ENCODE measurements at regions not wholly inside any gene's neighbourhood (a gene's known extent, or its start where the extent isn't known, plus 50 kb on each side); places are given as distances from the start of the nearest gene placed in this dataset.
"Not testable (repeated sequence)": the region's sequence is repeated elsewhere in the genome, so short reads cannot be mapped to it uniquely, and the experiment has no call there.

- DNase-seq (ENCODE audit: low read depth in 2 of 2) = peak; percentile 66 to 70
Measured at GRCh38 chr13:90717451-90717936, 630.0 kb upstream of the MIR17HG start.

- DNase-seq (ENCODE audit: low read depth in 2 of 2) = no peak
Measured at GRCh38 chr13:90719461-90719860, 628.0 kb upstream of the MIR17HG start.

- DNase-seq (ENCODE audit: low read depth in 2 of 2) = no peak
Measured at GRCh38 chr13:90721937-90722336, 625.5 kb upstream of the MIR17HG start.

GRCh38 chr13:90723381-90723780 is 624.1 kb upstream of the MIR17HG start:
- no peak for DNase-seq (ENCODE audit: low read depth in 2 of 2)

GRCh38 chr13:90726375-90726774 is 621.1 kb upstream of the MIR17HG start:
- no peak for DNase-seq (ENCODE audit: low read depth in 2 of 2)

GRCh38 chr13:90732049-90732448 is 615.4 kb upstream of the MIR17HG start:
- no peak for DNase-seq (ENCODE audit: low read depth in 2 of 2)

GRCh38 chr13:90734497-90734896 is 613.0 kb upstream of the MIR17HG start:
- DNase-seq (ENCODE audit: low read depth in 2 of 2) = not testable (repeated sequence)

- DNase-seq (ENCODE audit: low read depth in 2 of 2) = peak; percentile 8 to 11
Measured at GRCh38 chr13:90738881-90739280, 608.6 kb upstream of the MIR17HG start.

- DNase-seq (ENCODE audit: low read depth in 2 of 2) = no peak
Measured at GRCh38 chr13:90740099-90740498, 607.4 kb upstream of the MIR17HG start.

- no peak for DNase-seq (ENCODE audit: low read depth in 2 of 2)
Measured at GRCh38 chr13:90742381-90742780, 605.1 kb upstream of the MIR17HG start.

GRCh38 chr13:90746230-90746629 is 601.3 kb upstream of the MIR17HG start:
- no peak for DNase-seq (ENCODE audit: low read depth in 2 of 2)

- DNase-seq (ENCODE audit: low read depth in 2 of 2) = no peak
Measured at GRCh38 chr13:90750021-90750420, 597.5 kb upstream of the MIR17HG start.

- DNase-seq (ENCODE audit: low read depth in 2 of 2) = no peak
Measured at GRCh38 chr13:90751026-90751425, 596.5 kb upstream of the MIR17HG start.

- no peak for DNase-seq (ENCODE audit: low read depth in 2 of 2)
Measured at GRCh38 chr13:90752070-90752469, 595.4 kb upstream of the MIR17HG start.

GRCh38 chr13:90757127-90757680 is 590.3 kb upstream of the MIR17HG start:
- no peak for DNase-seq (ENCODE audit: low read depth in 2 of 2)

- no peak for DNase-seq (ENCODE audit: low read depth in 2 of 2)
Measured at GRCh38 chr13:90760639-90761038, 586.8 kb upstream of the MIR17HG start.

GRCh38 chr13:90763476-90764150 is 583.9 kb upstream of the MIR17HG start:
- DNase-seq (ENCODE audit: low read depth in 2 of 2) = no peak

- no peak for DNase-seq (ENCODE audit: low read depth in 2 of 2)
Measured at GRCh38 chr13:90766386-90766902, 581.0 kb upstream of the MIR17HG start.

GRCh38 chr13:90768116-90768515 is 579.4 kb upstream of the MIR17HG start:
- DNase-seq (ENCODE audit: low read depth in 2 of 2) = no peak

GRCh38 chr13:90769387-90769786 is 578.1 kb upstream of the MIR17HG start:
- DNase-seq (ENCODE audit: low read depth in 2 of 2) = no peak

- DNase-seq (ENCODE audit: low read depth in 2 of 2) = no peak
Measured at GRCh38 chr13:90770334-90770733, 577.2 kb upstream of the MIR17HG start.

GRCh38 chr13:90773681-90774080 is 573.8 kb upstream of the MIR17HG start:
- no peak for DNase-seq (ENCODE audit: low read depth in 2 of 2)

GRCh38 chr13:90776051-90776748 is 571.3 kb upstream of the MIR17HG start:
- no peak for DNase-seq (ENCODE audit: low read depth in 2 of 2)

Data from fibroblast of skin of left quadriceps (primary cell).